GM12892 (cell line): ENCODE measurements at regions not wholly inside any gene's neighbourhood (a gene's known extent, or its start where the extent isn't known, plus 50 kb on each side); places are given as distances from the start of the nearest gene placed in this dataset.

ENCODE experiments used
- DNase-seq: peaks from one replicate; pipeline ENCODE4 v3.0.0; 2011; ENCODE audit not compliant: insufficient read length
- FAIRE-seq: peaks from 2 replicates; lab custom pipeline; 2011; peaks lifted over from hg19 to GRCh38; lab: Jason Lieb, UNC
- POLR2A ChIP-seq: IDR thresholded peaks from 2 replicates; pipeline ENCODE4 v1.6.1; 2011; ENCODE audit warnings: low read depth, low read length, control low read depth
- POLR2AphosphoS5 ChIP-seq: IDR thresholded peaks from 2 replicates; pipeline ENCODE4 v1.6.1; 2011; ENCODE audit warnings: low read depth, low read length, control low read depth
- TAF1 ChIP-seq: IDR thresholded peaks from 2 replicates; pipeline ENCODE4 v1.6.1; 2011; ENCODE audit warnings: low read depth, mild to moderate bottlenecking, control low read depth, low read length, borderline replicate concordance

DNA sequence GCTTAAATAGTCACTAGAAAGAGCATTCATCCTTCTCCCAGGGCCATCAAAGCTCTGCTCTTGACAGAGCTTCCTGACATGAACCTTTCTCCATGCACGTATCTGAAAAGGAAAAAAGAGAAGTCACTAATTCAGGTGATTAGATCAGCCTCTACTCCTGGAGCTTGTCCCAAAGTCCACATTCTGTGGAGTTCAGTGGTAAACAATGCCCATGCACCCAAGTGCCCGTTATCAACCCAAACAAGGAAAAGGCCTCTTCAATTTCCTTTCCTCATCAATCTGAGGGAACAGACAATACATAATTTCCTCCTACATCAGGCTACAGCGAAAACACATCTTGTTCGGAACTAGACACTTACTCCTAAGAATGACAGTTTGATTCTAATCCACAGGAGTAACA lies 129.2 kb upstream of the PCSK2 start:
- TF ChIP-seq POLR2A (no peak), TAF1 (no peak), POLR2AphosphoS5 (no peak)
- DNase-seq (no peak), FAIRE-seq (no peak)

DNA sequence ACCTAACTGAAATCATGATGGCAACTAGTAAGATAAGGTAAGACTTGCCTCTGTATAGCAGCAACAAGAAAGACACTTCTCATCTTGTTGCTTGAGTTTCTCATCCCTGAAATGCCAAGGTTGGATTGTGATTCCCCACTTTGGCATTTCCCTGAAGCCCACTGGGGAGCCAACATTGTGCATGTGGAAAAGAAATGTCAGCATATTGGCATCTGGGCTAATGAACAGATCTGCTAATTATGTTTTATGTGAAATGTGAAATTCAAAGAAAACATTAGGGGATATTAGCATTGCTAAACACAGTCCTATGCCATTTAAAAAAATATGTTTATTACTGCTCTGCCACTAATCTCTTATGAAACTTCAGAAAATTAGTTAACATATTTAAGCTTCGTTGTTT lies 126.3 kb upstream of the PCSK2 start:
- TF ChIP-seq POLR2A: no peak
- no peak for TF ChIP-seq POLR2AphosphoS5
- TF ChIP-seq TAF1: no peak
- FAIRE-seq (no peak), DNase-seq (no peak)

DNA sequence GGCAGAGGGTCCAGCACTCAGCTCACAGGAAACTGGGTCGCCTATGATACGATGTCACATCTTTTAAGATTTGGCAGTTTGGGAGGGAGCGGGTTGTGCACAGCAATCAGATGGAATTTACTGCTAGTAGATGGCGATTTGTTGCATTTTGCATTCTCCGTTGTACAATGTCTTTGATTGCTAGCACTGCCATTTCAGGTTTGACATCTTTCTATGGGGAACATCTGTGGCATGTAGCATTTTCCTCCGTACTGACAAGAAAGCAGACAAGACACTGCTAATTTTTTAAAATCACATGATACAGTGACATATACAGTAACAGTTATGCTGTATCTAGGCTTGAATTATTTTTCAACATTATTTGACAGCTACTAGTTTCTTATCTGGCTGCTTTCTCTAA lies 119.7 kb upstream of the PCSK2 start:
- no peak for DNase-seq
- no peak for TF ChIP-seq TAF1
- TF ChIP-seq POLR2A: no peak
- no peak for TF ChIP-seq POLR2AphosphoS5
- no peak for FAIRE-seq

DNA sequence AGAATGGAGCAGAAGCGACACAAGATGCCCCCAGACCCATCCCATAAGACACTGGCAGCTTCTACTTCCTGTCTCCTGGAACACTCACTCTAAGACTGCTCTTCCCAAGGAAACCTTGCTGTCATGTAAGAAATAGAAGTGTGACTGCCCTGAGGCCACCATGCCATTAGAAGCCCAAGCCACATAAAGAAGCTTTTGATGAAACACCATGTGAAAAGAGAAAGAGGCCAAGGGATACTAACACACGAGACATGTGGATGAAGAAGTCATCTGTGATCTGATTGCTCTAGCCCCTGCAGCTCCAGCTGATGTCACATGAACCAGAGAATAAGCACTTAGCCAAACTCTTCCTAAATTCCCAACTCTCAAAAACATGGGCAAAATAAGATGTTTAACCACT lies 117.9 kb upstream of the PCSK2 start:
- DNase-seq: no peak
- TF ChIP-seq POLR2A: no peak
- no peak for TF ChIP-seq POLR2AphosphoS5
- TF ChIP-seq TAF1: no peak
- no peak for FAIRE-seq

DNA sequence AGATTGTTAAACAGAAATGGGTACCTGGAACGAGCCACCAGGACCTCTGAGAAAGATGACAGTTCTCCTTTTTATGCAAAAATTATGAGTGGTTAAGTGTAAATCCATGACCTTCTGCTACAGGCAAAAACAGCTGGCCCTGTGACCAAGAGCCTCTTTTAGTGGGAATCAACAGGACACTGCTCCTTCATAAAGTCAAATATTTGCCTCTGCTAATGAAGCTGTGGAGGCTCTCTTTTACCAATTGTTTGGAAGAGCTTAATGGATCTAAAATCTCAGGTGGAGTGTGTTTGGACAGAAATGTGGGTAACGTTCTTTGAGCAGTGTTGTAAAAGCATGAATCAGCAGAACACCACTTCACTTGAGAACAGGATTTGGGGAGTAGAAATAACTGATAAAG lies 117.5 kb upstream of the PCSK2 start:
- TF ChIP-seq TAF1: no peak
- TF ChIP-seq POLR2A: no peak
- TF ChIP-seq POLR2AphosphoS5: no peak
- FAIRE-seq (no peak), DNase-seq (no peak)

DNA sequence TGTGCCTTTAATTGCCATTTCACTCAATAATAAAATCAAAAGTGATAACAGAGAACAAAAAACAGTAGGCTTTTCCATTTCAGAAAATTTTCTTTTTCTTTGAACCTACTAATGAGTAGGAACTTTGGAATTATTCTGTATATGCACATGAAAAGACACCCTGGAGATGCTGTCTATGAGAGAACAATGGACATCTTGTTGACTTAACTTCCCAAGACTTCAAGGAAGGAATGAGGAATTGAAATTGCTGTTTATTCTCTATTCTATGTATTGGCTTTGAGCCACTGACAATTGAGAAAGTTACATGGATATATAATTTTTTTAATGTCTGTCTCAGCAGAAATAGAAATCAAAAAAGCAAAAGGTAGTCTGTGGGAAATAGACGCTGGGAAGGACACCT lies 98.6 kb upstream of the PCSK2 start:
- DNase-seq: no peak
- no peak for FAIRE-seq
- TF ChIP-seq POLR2AphosphoS5 (no peak), TAF1 (no peak), POLR2A (no peak)

DNA sequence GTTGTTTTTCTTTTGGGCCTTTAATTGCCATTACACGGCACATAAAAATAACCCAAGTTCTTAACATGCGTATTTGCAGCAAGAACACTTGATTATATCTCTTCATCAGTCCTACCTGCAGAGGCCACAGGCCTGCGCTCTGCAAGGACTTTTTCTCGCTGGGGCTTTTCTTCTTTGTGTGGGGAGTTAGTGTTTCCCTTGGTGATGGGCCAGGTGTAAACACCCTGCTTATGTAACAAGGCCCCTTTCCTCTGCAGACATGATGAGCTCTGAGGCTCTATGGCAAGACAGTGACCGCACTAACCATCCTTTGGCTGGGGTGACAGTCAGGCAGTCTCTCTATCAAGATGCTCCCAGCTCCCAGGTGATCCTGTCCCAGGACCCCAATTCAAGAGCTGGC lies 97.8 kb upstream of the PCSK2 start:
- TF ChIP-seq POLR2A: no peak
- no peak for TF ChIP-seq TAF1
- no peak for TF ChIP-seq POLR2AphosphoS5
- DNase-seq: no peak
- FAIRE-seq: no peak

DNA sequence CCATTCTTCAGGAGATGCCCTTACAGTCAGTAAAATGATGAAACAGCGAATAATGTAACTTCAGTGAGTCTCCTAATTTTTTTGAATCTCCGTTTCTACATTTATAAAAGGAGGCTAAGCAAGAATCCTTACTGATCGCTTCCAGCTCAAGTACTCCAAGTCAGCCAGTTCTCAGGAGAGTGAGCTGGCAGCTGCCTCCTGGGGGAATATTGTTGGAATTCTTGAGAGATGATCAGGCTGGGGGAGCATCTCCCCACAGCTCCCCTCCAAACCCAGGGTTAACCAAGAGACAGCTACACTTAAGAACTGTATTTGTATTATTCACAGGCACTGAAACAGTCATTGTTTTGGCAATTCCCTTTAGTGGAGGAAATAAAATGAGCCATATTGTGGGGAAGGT lies 89.1 kb upstream of the PCSK2 start:
- FAIRE-seq (no peak), DNase-seq (no peak)
- TF ChIP-seq POLR2AphosphoS5 (no peak), POLR2A (no peak), TAF1 (no peak)

DNA sequence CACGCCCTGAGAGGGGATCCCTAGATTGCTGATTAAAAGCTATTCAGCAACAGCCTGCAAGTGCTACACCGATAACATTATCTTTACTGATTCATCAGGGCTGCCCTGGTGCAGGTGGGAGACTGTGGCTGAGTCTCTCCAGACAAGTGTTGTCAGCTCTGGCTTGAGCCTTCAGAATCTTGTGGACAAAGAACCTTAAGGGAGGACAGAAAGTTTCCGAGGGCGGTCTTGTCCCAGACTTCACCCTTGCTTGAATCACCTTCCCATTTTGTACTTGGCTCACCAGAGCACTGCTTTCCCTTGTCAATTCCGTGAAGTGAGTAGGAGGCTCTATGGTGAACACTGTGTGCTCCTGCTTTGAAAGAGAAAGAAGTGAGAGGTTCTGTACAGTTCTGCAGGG lies 88.6 kb upstream of the PCSK2 start:
- DNase-seq (no peak), FAIRE-seq (no peak)
- TF ChIP-seq TAF1: no peak
- TF ChIP-seq POLR2A: no peak
- no peak for TF ChIP-seq POLR2AphosphoS5

DNA sequence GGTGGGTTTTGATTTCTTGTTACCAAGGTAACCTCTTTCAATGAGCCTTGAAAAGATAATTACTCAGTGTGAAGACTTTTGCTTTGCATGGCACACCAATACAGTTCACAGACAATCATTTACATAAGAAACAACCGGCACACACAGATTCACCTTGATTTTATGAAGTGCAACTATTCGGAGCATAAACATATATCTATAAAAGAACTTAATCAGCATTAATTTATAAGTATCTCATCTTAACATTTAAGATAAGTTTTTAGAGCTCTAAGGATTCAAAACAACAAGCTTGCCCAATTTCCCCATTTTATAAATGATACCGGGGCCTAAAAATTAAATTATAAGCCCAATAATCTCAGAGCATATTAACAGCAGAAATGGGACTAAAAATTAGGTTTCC lies 85.9 kb upstream of the PCSK2 start:
- DNase-seq: no peak
- TF ChIP-seq TAF1 (no peak), POLR2AphosphoS5 (no peak), POLR2A (no peak)
- FAIRE-seq: no peak

DNA sequence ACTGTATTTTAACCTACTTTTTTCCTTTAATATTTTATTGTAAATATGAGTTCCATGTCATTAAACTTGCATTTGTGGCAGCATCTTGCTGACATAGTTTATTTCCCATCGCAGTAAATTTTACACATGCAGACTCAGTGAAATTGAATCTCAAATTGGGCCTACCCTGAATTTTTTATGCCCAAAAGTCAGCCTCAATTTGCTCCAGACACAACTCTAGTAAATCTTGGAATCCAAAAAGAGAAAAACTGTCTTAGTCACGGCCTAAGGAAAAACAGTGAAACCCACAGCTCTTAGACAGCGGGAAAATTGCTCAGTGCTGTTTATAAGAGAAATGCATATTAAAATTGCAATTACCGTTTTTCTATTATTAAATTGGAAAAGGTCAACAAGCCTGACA lies 85.3 kb upstream of the PCSK2 start:
- FAIRE-seq (no peak), DNase-seq (no peak)
- TF ChIP-seq POLR2A (no peak), POLR2AphosphoS5 (no peak), TAF1 (no peak)

DNA sequence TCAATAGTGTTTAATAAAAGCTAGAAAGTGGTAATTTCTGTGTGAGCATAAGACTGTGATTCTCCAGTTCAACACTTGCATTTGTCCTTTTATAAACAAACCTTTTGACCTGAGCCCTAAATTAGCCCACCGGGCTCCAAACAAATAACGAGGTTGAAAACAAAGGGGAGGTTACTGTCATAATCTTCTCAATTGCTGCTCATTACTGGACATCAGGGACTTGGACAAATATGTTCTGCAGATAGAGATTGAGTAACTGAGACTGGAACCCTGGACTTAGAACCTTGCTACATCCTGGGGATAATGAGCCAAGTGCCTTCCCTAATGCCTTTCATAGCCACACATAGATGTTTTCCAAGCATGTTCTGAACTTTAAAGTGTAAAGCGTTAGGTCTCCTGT lies 84.2 kb upstream of the PCSK2 start:
- FAIRE-seq (no peak), DNase-seq (no peak)
- no peak for TF ChIP-seq POLR2A
- TF ChIP-seq TAF1: no peak
- no peak for TF ChIP-seq POLR2AphosphoS5

DNA sequence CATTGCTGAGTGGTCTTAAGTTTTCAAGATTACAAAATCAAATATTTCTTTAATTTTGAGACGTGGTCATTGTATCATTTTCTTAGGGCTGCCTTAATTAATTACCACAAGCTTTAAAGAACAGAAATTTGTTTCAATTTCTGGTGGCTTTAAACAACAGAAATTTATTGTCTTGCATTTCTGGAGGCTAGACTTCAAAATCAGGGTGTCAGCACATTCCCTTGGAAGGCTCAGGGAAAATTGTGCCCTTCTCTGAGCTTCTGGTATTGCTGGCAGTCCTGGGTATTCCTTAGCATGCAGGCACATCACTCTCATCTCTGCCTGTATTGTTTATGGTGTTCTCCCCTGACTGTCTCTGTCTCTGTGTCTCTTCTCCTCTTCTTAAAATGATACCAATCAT lies 76.0 kb upstream of the PCSK2 start:
- TF ChIP-seq TAF1: no peak
- no peak for TF ChIP-seq POLR2A
- TF ChIP-seq POLR2AphosphoS5: no peak
- no peak for FAIRE-seq

More for the DNA sequence above, 76.0 kb upstream of the PCSK2 start:
- no peak for DNase-seq
